ENCODE measurements at regions not wholly inside any gene's neighbourhood (a gene's known extent, or its start where the extent isn't known, plus 50 kb on each side); places are given as distances from the start of the nearest gene placed in this dataset.

DNA sequence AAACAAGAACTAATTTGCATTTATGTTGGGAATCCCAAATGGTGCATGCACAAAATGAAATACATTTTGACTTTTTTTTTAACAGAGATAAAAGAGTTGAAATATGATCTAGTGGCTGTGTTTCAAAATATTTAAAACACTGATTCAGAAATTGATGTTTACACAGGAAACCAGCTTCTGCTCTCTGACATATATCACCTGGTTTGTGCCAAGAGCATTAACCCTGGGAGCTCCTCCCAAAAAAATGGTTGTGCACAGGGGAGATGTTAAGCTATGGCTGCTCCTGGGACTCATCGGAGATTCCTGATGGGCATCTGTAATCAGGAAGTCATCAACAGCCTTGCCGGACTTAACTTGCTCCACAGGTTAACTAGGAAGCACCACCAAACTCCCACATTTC, 65.2 kb upstream of the MAL start:
- Histone ChIP-seq H3K9me3 (no peaks in the 10 kb centered on the region), H3K4me1 (no peaks in the 10 kb centered on the region), H3K27ac (no peak overlapping the region), H3K36me3 (no peaks in the 10 kb centered on the region), H3K4me3 (no peak overlapping the region), H3K27me3 (peaks cover 0 to 35% (median 0%) of the 10 kb centered on the region in 4 donors)
- DNase-seq = no peak
- 58 to 64% methylated on average over 2 of the region's 2 CpGs for WGBS, 2 donors
- TF ChIP-seq, protein P1, sequence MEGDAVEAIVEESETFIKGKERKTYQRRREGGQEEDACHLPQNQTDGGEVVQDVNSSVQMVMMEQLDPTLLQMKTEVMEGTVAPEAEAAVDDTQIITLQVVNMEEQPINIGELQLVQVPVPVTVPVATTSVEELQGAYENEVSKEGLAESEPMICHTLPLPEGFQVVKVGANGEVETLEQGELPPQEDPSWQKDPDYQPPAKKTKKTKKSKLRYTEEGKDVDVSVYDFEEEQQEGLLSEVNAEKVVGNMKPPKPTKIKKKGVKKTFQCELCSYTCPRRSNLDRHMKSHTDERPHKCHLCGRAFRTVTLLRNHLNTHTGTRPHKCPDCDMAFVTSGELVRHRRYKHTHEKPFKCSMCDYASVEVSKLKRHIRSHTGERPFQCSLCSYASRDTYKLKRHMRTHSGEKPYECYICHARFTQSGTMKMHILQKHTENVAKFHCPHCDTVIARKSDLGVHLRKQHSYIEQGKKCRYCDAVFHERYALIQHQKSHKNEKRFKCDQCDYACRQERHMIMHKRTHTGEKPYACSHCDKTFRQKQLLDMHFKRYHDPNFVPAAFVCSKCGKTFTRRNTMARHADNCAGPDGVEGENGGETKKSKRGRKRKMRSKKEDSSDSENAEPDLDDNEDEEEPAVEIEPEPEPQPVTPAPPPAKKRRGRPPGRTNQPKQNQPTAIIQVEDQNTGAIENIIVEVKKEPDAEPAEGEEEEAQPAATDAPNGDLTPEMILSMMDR (IDR thresholded peaks at IDR 0.05) = no peak
- TF ChIP-seq POLR2A (IDR thresholded peaks at IDR 0.05) = no peak
- intact Hi-C loops (cut with DNase I) = no loop called here

DNA sequence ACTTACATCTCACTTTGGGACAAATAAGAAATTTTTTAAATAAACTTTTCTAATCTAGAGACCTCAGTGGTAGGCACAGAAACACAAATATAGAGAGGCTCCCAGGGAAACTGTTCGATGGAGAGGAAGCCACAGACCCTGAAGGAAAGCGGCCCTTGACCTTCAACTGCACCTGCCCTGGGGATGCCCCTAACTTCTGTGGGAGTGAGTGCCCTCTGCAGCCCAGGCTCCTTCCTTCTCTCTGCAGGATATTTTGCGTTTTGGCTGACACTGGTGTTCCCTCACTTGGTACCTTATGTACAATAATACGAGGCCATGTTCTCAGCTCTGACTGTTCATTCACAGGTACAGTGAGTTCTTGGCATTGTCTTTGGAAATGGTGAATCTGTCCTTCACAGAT, 64.8 kb upstream of the MAL start:
- H3K4me1 ChIP-seq = no peaks in the 10 kb centered on the region
- intact Hi-C loops (cut with DNase I) = no loop called here
- H3K36me3 ChIP-seq = no peaks in the 10 kb centered on the region
- no peak overlapping the region for H3K4me3 ChIP-seq
- 67% methylated on average over 4 of the region's 4 CpGs for WGBS, 2 donors
- no peak for DNase-seq
- TF ChIP-seq POLR2A (IDR thresholded peaks at IDR 0.05) = no peak
- TF ChIP-seq, protein P1 (IDR thresholded peaks at IDR 0.05) = no peak
- peaks cover 0 to 35% (median 0%) of the 10 kb centered on the region in 4 donors for H3K27me3 ChIP-seq
- H3K9me3 ChIP-seq = no peaks in the 10 kb centered on the region
- no peak overlapping the region for H3K27ac ChIP-seq

- Histone ChIP-seq H3K27ac (no peak overlapping the region), H3K36me3 (no peaks in the 10 kb centered on the region), H3K9me3 (no peaks in the 10 kb centered on the region), H3K4me3 (no peak overlapping the region), H3K27me3 (peaks cover 0 to 27% (median 0%) of the 10 kb centered on the region in 4 donors), H3K4me1 (no peaks in the 10 kb centered on the region)
- intact Hi-C loops (cut with DNase I) = no loop called here
- 69 to 71% methylated on average over 4 to 5 of the region's 5 CpGs for WGBS, 2 donors
- TF ChIP-seq, protein P1 (IDR thresholded peaks at IDR 0.05) = no peak
- TF ChIP-seq POLR2A (IDR thresholded peaks at IDR 0.05) = no peak
- DNase-seq = no peak
Observed at GRCh38 chr2:94964193-94964592, 61.3 kb upstream of the MAL start.

GRCh38 chr2:94966689-94967088, 58.8 kb upstream of the MAL start:
- Histone ChIP-seq H3K27ac (no peak overlapping the region), H3K4me3 (no peak overlapping the region), H3K9me3 (no peaks in the 10 kb centered on the region), H3K4me1 (no peaks in the 10 kb centered on the region), H3K27me3 (peaks cover 0 to 36% (median 0%) of the 10 kb centered on the region in 4 donors), H3K36me3 (no peaks in the 10 kb centered on the region)
- DNase-seq = no peak
- WGBS, 2 donors = 68 to 72% methylated on average over 1 of the region's 1 CpG
- TF ChIP-seq POLR2A (IDR thresholded peaks at IDR 0.05) = no peak
- TF ChIP-seq, protein P1 (IDR thresholded peaks at IDR 0.05) = no peak
- intact Hi-C loops (cut with DNase I) = no loop called here

DNA sequence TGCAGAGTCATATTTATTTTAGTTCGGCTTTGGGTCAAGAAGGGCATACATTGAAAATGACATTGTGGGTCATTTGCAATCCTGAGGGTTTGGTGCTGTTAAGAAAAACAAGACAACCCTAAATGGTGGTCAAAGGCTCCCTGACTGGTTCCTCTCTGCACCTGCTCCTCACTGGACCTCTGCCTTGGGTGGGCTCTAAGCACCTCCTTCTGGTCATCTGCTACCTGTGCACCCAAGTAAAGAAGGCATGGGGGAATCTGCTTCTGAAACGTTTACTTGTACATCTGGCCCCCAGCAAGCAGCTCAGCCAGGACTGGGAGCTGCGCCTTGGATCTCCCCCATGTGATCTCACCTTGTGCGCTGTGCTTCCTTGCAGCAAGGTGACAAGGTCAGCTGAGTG, 55.2 kb upstream of the MAL start:
- 64 to 66% methylated on average over 4 of the region's 4 CpGs for WGBS, 2 donors
- intact Hi-C loops (cut with DNase I) = no loop called here
- no peaks in the 10 kb centered on the region for H3K36me3 ChIP-seq
- TF ChIP-seq POLR2A (IDR thresholded peaks at IDR 0.05) = no peak
- TF ChIP-seq, protein P1 (IDR thresholded peaks at IDR 0.05) = no peak
- no peak overlapping the region for H3K27ac ChIP-seq
- no peak for DNase-seq
- H3K27me3 ChIP-seq = peaks cover 0 to 49% (median 0%) of the 10 kb centered on the region in 4 donors
- H3K9me3 ChIP-seq = no peaks in the 10 kb centered on the region
- no peak overlapping the region for H3K4me3 ChIP-seq
- no peaks in the 10 kb centered on the region for H3K4me1 ChIP-seq
